ENCODE measurements at regions not wholly inside any gene's neighbourhood (a gene's known extent, or its start where the extent isn't known, plus 50 kb on each side); places are given as distances from the start of the nearest gene placed in this dataset.

GRCh38 chr10:130461631-130462030 lies 325.4 kb downstream of the GLRX3 start:
- no peak for DNase-seq (ENCODE audit: low read depth)

- no peak for DNase-seq (ENCODE audit: low read depth)
These were observed 327.1 kb downstream of the GLRX3 start for GRCh38 chr10:130463104-130463875.

- no peak for DNase-seq (ENCODE audit: low read depth)
These were observed 327.7 kb downstream of the GLRX3 start for GRCh38 chr10:130463876-130464364.

GRCh38 chr10:130464426-130464825 lies 328.2 kb downstream of the GLRX3 start:
- no peak for DNase-seq (ENCODE audit: low read depth)

GRCh38 chr10:130466271-130466997 lies 330.2 kb downstream of the GLRX3 start:
- DNase-seq (ENCODE audit: low read depth), result no peak

GRCh38 chr10:130470286-130470685 lies 334.1 kb downstream of the GLRX3 start:
- no peak for DNase-seq (ENCODE audit: low read depth)

- no peak for DNase-seq (ENCODE audit: low read depth)
These were observed 334.8 kb downstream of the GLRX3 start for GRCh38 chr10:130470973-130471372.

- no peak for DNase-seq (ENCODE audit: low read depth)
These were observed 335.3 kb downstream of the GLRX3 start for GRCh38 chr10:130471486-130471885.

GRCh38 chr10:130472236-130472635 lies 336.0 kb downstream of the GLRX3 start:
- no peak for DNase-seq (ENCODE audit: low read depth)

- no peak for DNase-seq (ENCODE audit: low read depth)
These were observed 338.4 kb downstream of the GLRX3 start for GRCh38 chr10:130474591-130474990.

- DNase-seq (ENCODE audit: low read depth), result no peak
These were observed 341.2 kb downstream of the GLRX3 start for GRCh38 chr10:130477360-130477759.

GRCh38 chr10:130479146-130479545 lies 343.0 kb downstream of the GLRX3 start:
- no peak for DNase-seq (ENCODE audit: low read depth)

- DNase-seq (ENCODE audit: low read depth), result no peak
These were observed 343.7 kb downstream of the GLRX3 start for GRCh38 chr10:130479926-130480325.

GRCh38 chr10:130480491-130480890 lies 344.3 kb downstream of the GLRX3 start:
- DNase-seq (ENCODE audit: low read depth), result no peak

- DNase-seq (ENCODE audit: low read depth), result no peak
These were observed 345.1 kb downstream of the GLRX3 start for GRCh38 chr10:130481076-130481930.

- DNase-seq (ENCODE audit: low read depth), result no peak
These were observed 345.7 kb downstream of the GLRX3 start for GRCh38 chr10:130481936-130482335.

GRCh38 chr10:130483691-130484467 lies 347.7 kb downstream of the GLRX3 start:
- no peak for DNase-seq (ENCODE audit: low read depth)

- no peak for DNase-seq (ENCODE audit: low read depth)
These were observed 348.4 kb downstream of the GLRX3 start for GRCh38 chr10:130484468-130485180.

- no peak for DNase-seq (ENCODE audit: low read depth)
These were observed 349.2 kb downstream of the GLRX3 start for GRCh38 chr10:130485236-130485957.
